Suprapubic skin (tissue), 4 donors: ENCODE measurements at regions not wholly inside any gene's neighbourhood (a gene's known extent, or its start where the extent isn't known, plus 50 kb on each side); places are given as distances from the start of the nearest gene placed in this dataset.
A peak's percentile ranks its signal among the peaks of the same experiment; 100 is the strongest.
"Not testable (repeated sequence)": the region's sequence is repeated elsewhere in the genome, so short reads cannot be mapped to it uniquely, and the experiment has no call there.

ENCODE experiments used
- DNase-seq, 2 donors: peaks; one replicate each; pipeline ENCODE4 v3.0.0-alpha.2; 2019; ENCODE audit warnings: low spot score in 2 of 2
- H3K27ac ChIP-seq: fragments of 200-600 bp; sonication (generic); one replicate; pipeline ENCODE4 v1.5.1; 2019
- H3K27me3 ChIP-seq: fragments of 200-600 bp; sonication (generic); one replicate; pipeline ENCODE4 v1.5.1; 2019
- H3K36me3 ChIP-seq: fragments of 200-600 bp; sonication (generic); one replicate; pipeline ENCODE4 v1.5.1; 2019
- H3K4me1 ChIP-seq: fragments of 200-600 bp; sonication (generic); one replicate; pipeline ENCODE4 v1.5.1; 2019
- H3K4me3 ChIP-seq: fragments of 200-600 bp; sonication (generic); one replicate; pipeline ENCODE4 v1.5.1; 2019; ENCODE audit warnings: mild to moderate bottlenecking
- H3K9me3 ChIP-seq: fragments of 200-600 bp; sonication (generic); one replicate; pipeline ENCODE4 v1.5.1; 2019
- EP300 ChIP-seq: sonication (generic); formaldehyde crosslinking; IDR thresholded peaks from one replicate; pipeline ENCODE4 v1.6.1; 2017; ENCODE audit warnings: antibody characterized with exemption
- POLR2A ChIP-seq, 2 donors: fragments of 450-650 bp; IDR thresholded peaks; one replicate each; pipeline ENCODE4 v1.6.1; 2017; ENCODE audit warnings: antibody characterized with exemption in 2 of 2, mild to moderate bottlenecking in 2 of 2, moderate library complexity in 2 of 2
- POLR2AphosphoS5 ChIP-seq, 3 donors: sonication (generic); formaldehyde crosslinking; IDR thresholded peaks; one replicate each; pipeline ENCODE4 v1.6.1; 2017; ENCODE audit warnings: antibody characterized with exemption in 3 of 3
- WGBS: methylation state at CpG from one replicate; pipeline ENCODE4 v1.1.5; 2018; 5-methylcytosine and 5-hydroxymethylcytosine counted together
- TF ChIP-seq, protein P1 (sequence below), 2 donors: fragments of 200-600 bp in 1 of 2; fragments of 450-650 bp in 1 of 2; sonication (generic) in 1 of 2; IDR thresholded peaks; one replicate each; pipeline ENCODE4 v1.5.1; 2016 to 2019; ENCODE audit warnings: antibody characterized with exemption in 2 of 2, mild to moderate bottlenecking in 1 of 2, moderate library complexity in 1 of 2

- H3K4me1 ChIP-seq, result peaks cover 5% of the 10 kb centered on the region
- no peaks in the 10 kb centered on the region for H3K36me3 ChIP-seq
- TF ChIP-seq EP300, result no peak
- TF ChIP-seq, protein P1, sequence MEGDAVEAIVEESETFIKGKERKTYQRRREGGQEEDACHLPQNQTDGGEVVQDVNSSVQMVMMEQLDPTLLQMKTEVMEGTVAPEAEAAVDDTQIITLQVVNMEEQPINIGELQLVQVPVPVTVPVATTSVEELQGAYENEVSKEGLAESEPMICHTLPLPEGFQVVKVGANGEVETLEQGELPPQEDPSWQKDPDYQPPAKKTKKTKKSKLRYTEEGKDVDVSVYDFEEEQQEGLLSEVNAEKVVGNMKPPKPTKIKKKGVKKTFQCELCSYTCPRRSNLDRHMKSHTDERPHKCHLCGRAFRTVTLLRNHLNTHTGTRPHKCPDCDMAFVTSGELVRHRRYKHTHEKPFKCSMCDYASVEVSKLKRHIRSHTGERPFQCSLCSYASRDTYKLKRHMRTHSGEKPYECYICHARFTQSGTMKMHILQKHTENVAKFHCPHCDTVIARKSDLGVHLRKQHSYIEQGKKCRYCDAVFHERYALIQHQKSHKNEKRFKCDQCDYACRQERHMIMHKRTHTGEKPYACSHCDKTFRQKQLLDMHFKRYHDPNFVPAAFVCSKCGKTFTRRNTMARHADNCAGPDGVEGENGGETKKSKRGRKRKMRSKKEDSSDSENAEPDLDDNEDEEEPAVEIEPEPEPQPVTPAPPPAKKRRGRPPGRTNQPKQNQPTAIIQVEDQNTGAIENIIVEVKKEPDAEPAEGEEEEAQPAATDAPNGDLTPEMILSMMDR (IDR thresholded peaks at IDR 0.05), result no peak
- TF ChIP-seq POLR2A (IDR thresholded peaks at IDR 0.05), result no peak
- no peak for TF ChIP-seq POLR2AphosphoS5 (IDR thresholded peaks at IDR 0.05)
- no peaks in the 10 kb centered on the region for H3K9me3 ChIP-seq
- WGBS, result no CpG with 5 or more reads among the region's 5 CpGs
- no peak for DNase-seq
- no peaks in the 10 kb centered on the region for H3K27me3 ChIP-seq
- H3K27ac ChIP-seq, result no peak overlapping the region
- no peak overlapping the region for H3K4me3 ChIP-seq
Observed at GRCh38 chr22:23380230-23380573, 199.9 kb downstream of the IGLL1 start.

DNA sequence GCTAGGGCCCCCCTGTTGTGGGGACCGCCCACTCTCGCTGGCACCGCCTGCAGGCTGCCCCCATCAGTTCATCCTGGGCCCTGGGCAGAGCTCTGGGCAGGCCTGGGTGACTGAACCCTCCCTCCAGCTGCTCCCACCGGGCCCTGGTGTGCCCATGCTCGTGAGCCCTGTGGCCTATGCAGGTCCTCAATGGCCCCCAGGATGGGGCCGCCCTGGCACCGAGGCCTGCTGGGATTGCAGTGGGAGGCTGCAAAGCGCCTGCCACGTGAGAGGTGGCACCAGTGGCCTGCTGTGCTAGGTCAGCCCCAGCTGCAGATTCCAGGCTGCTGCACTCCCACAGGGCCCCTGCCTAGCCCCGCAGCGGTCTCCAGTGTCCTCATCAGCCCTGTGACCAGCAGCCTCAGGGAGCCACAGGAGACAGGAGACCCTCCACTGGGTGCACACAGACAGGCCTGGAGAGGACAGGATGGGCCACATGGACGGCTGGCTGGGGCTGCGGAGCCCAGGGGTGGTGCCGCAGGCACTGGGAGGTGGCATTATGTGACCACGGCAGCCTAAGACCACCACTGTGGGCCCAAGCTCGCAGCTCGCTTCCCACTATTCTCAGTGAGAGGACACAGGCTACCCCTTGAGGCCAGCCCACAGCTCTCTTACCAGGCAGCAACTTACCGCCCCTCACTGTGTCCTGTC lies 199.4 kb downstream of the BCR start:
- not testable (repeated sequence) for DNase-seq
- WGBS, result 80% methylated on average over 2 of the region's 18 CpGs

GRCh38 chr22:23377767-23378166 lies 197.5 kb downstream of the BCR start:
- WGBS, result 88% methylated on average over 6 of the region's 6 CpGs
- Histone ChIP-seq H3K4me3 (no peak overlapping the region), H3K36me3 (no peaks in the 10 kb centered on the region), H3K9me3 (no peaks in the 10 kb centered on the region), H3K4me1 (no peaks in the 10 kb centered on the region), H3K27me3 (no peaks in the 10 kb centered on the region), H3K27ac (no peak overlapping the region)
- DNase-seq, result no peak
- TF ChIP-seq EP300 (no peak), POLR2AphosphoS5 (IDR thresholded peaks at IDR 0.05) (no peak), POLR2A (IDR thresholded peaks at IDR 0.05) (no peak)
- TF ChIP-seq, protein P1 (IDR thresholded peaks at IDR 0.05), result no peak

More for the DNA sequence above, 199.4 kb downstream of the BCR start:
- H3K36me3 ChIP-seq, H3K4me1 ChIP-seq, H3K4me3 ChIP-seq, H3K9me3 ChIP-seq, H3K27ac ChIP-seq, H3K27me3 ChIP-seq: not testable (repeated sequence)

GRCh38 chr22:23376256-23376655 lies 195.9 kb downstream of the BCR start:
- H3K27ac ChIP-seq, result no peak overlapping the region
- 67% methylated on average over 6 of the region's 6 CpGs for WGBS
- H3K4me3 ChIP-seq, result no peak overlapping the region
- no peaks in the 10 kb centered on the region for H3K27me3 ChIP-seq
- H3K4me1 ChIP-seq, result no peaks in the 10 kb centered on the region
- TF ChIP-seq, protein P1 (IDR thresholded peaks at IDR 0.05), result no peak
- TF ChIP-seq POLR2AphosphoS5 (IDR thresholded peaks at IDR 0.05) (no peak), EP300 (no peak), POLR2A (IDR thresholded peaks at IDR 0.05) (no peak)
- no peaks in the 10 kb centered on the region for H3K9me3 ChIP-seq
- H3K36me3 ChIP-seq, result no peaks in the 10 kb centered on the region
- DNase-seq, result peak; percentile 34 to 58

DNA sequence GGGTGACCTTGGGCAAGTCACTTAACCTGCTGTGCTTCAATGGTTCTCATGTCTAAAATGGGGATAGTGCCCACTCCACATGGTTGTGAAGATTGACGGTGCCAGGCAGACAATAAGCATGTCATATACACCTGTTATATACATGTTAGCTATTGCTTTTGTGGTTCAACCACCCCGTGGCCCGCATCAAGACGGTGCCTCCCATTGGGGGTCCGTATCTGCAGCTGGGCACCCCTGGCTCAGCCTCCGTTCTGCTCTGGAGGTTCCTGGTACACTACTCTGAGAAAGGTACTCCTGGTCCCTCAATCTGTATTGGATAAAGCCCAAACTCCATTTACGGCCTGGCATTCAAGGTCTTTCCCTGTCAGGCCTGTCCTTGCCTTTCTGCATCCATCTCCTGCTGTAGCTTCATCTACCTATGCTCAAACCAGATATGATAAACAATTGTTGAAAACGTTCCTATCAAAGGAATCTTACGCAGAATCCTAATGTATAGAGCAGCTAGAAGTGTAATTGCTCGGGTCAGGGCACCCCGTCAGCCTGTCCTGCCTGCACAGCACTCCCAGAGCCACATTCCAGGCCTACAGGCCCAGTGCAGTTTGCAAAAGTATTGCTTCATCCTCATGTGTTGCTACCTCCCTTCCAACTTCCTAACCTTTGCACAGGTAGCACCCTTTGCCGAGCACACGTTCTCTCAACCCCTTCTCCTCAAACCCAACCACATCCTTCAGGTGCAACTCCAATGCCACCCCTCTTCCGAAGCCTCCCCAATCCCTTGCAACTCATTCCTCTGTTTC lies 194.9 kb downstream of the BCR start:
- Histone ChIP-seq H3K4me1 (no peaks in the 10 kb centered on the region), H3K27ac (no peak overlapping the region), H3K36me3 (no peaks in the 10 kb centered on the region), H3K9me3 (no peaks in the 10 kb centered on the region), H3K4me3 (no peak overlapping the region), H3K27me3 (no peaks in the 10 kb centered on the region)
- DNase-seq, result peak in 1 of 2 donors; percentile 16
- TF ChIP-seq, protein P1 (IDR thresholded peaks at IDR 0.05), result no peak
- TF ChIP-seq POLR2AphosphoS5 (IDR thresholded peaks at IDR 0.05), result no peak
- TF ChIP-seq EP300, result no peak
- TF ChIP-seq POLR2A (IDR thresholded peaks at IDR 0.05), result no peak
- 79% methylated on average over 14 of the region's 14 CpGs for WGBS
